ENCODE measurements at regions not wholly inside any gene's neighbourhood (a gene's known extent, or its start where the extent isn't known, plus 50 kb on each side); places are given as distances from the start of the nearest gene placed in this dataset.

- ATAC-seq (no peak), DNase-seq (no peak)
- 60 to 83% (median 67%) methylated on average over 1 of the region's 1 CpG for WGBS, 4 donors
- H3K27me3 ChIP-seq = no peaks in the 10 kb centered on the region
- H3K4me1 ChIP-seq = no peaks in the 10 kb centered on the region
- no peak overlapping the region for H3K4me3 ChIP-seq
- H3K9me3 ChIP-seq = peaks cover 0 to 16% (median 0%) of the 10 kb centered on the region in 12 donors
- H3K27ac ChIP-seq = no peak overlapping the region
- TF ChIP-seq CTCF (IDR thresholded peaks at IDR 0.05) (no peak), POLR2A (IDR thresholded peaks at IDR 0.05) (no peak)
- no peaks in the 10 kb centered on the region for H3K36me3 ChIP-seq
- intact Hi-C loops (cut with DNase I) = no loop called here
Measured at GRCh38 chr11:80515097-80515496, 1074.3 kb upstream of the TENM4 start.

GRCh38 chr11:80512491-80512890 is 1071.7 kb upstream of the TENM4 start:
- Histone ChIP-seq H3K4me3 (no peak overlapping the region), H3K4me1 (no peaks in the 10 kb centered on the region), H3K27ac (no peak overlapping the region), H3K9me3 (peaks cover 0 to 14% (median 0%) of the 10 kb centered on the region in 12 donors), H3K27me3 (no peaks in the 10 kb centered on the region), H3K36me3 (no peaks in the 10 kb centered on the region)
- no peak for DNase-seq
- intact Hi-C loops (cut with DNase I) = no loop called here
- TF ChIP-seq POLR2A (IDR thresholded peaks at IDR 0.05) (no peak), CTCF (IDR thresholded peaks at IDR 0.05) (no peak)
- ATAC-seq = no peak
- 76 to 93% (median 82%) methylated on average over 3 of the region's 3 CpGs for WGBS, 4 donors

GRCh38 chr11:80505771-80506170 is 1064.9 kb upstream of the TENM4 start:
- Histone ChIP-seq H3K27ac (no peak overlapping the region), H3K27me3 (no peaks in the 10 kb centered on the region), H3K4me3 (no peak overlapping the region), H3K9me3 (peaks cover 0 to 21% (median 0%) of the 10 kb centered on the region in 12 donors), H3K4me1 (no peaks in the 10 kb centered on the region), H3K36me3 (no peaks in the 10 kb centered on the region)
- 74 to 81% (median 76%) methylated on average over 5 to 8 of the region's 8 CpGs for WGBS, 4 donors
- intact Hi-C loops (cut with DNase I) = loop anchor here in 1 of 10 donors (1.0 kb wide), 1 partner anchor 15 kb away; no protein-coding TSS in a partner anchor
- TF ChIP-seq CTCF (IDR thresholded peaks at IDR 0.05) (no peak), POLR2A (IDR thresholded peaks at IDR 0.05) (no peak)
- DNase-seq = no peak
- no peak for ATAC-seq

- no peak for DNase-seq
- ATAC-seq = no peak
- intact Hi-C loops (cut with DNase I) = no loop called here
- no peak for TF ChIP-seq CTCF (IDR thresholded peaks at IDR 0.05)
- TF ChIP-seq POLR2A (IDR thresholded peaks at IDR 0.05) = no peak
- Histone ChIP-seq H3K4me1 (no peaks in the 10 kb centered on the region), H3K9me3 (peaks cover 0 to 18% (median 0%) of the 10 kb centered on the region in 12 donors), H3K4me3 (no peak overlapping the region), H3K27me3 (no peaks in the 10 kb centered on the region), H3K27ac (no peak overlapping the region), H3K36me3 (no peaks in the 10 kb centered on the region)
- WGBS, 4 donors = 44 to 58% (median 50%) methylated on average over 1 of the region's 1 CpG
Measured at GRCh38 chr11:80503990-80504389, 1063.2 kb upstream of the TENM4 start.

All from heart left ventricle (tissue), 16 donors.